WTC11 (cell line): ENCODE measurements at regions not wholly inside any gene's neighbourhood (a gene's known extent, or its start where the extent isn't known, plus 50 kb on each side); places are given as distances from the start of the nearest gene placed in this dataset.

ENCODE experiments used
- NR3C1 ChIP-seq: sonication (generic); formaldehyde crosslinking; conservative IDR thresholded peaks from 2 replicates; pipeline ENCODE4 v1.8.1; 2023; ENCODE audit warnings: low read depth, mild to moderate bottlenecking, missing genetic modification reagents
- USF1 ChIP-seq: sonication (generic); formaldehyde crosslinking; IDR thresholded peaks from 2 replicates; pipeline ENCODE4 v1.8.0; 2022; ENCODE audit warnings: mild to moderate bottlenecking, missing genetic modification reagents
- ZNF423 ChIP-seq: fragments of 250-450 bp; sonication (Bioruptor Pico); IDR thresholded peaks from 2 replicates; pipeline ENCODE4 v2.1.2; 2022; ENCODE audit warnings: mild to moderate bottlenecking, moderate library complexity

- TF ChIP-seq ZNF423 (CRISPR knock-in tag) (no peak), NR3C1 (CRISPR knock-in tag) (no peak), USF1 (no peak)
Observed at GRCh38 chr15:58285921-58286278, 145.9 kb upstream of the LIPC start.
